ENCODE measurements at regions not wholly inside any gene's neighbourhood (a gene's known extent, or its start where the extent isn't known, plus 50 kb on each side); places are given as distances from the start of the nearest gene placed in this dataset.
A peak's percentile ranks its signal among the peaks of the same experiment; 100 is the strongest.

- DNase-seq (ENCODE audit: low read depth): no peak
Measured at GRCh38 chr1:29433830-29434229, 197.5 kb downstream of the PTPRU start.

GRCh38 chr1:29431138-29431537 lies 194.8 kb downstream of the PTPRU start:
- DNase-seq (ENCODE audit: low read depth): no peak

GRCh38 chr1:29429656-29430055 lies 193.3 kb downstream of the PTPRU start:
- DNase-seq (ENCODE audit: low read depth): no peak

GRCh38 chr1:29428997-29429396 lies 192.7 kb downstream of the PTPRU start:
- no peak for DNase-seq (ENCODE audit: low read depth)

GRCh38 chr1:29428280-29428615 lies 191.9 kb downstream of the PTPRU start:
- DNase-seq (ENCODE audit: low read depth): no peak

GRCh38 chr1:29427614-29428279 lies 191.4 kb downstream of the PTPRU start:
- DNase-seq (ENCODE audit: low read depth): no peak

- DNase-seq (ENCODE audit: low read depth): no peak
Measured at GRCh38 chr1:29426701-29427279, 190.5 kb downstream of the PTPRU start.

- DNase-seq (ENCODE audit: low read depth): no peak
Measured at GRCh38 chr1:29425631-29426030, 189.3 kb downstream of the PTPRU start.

GRCh38 chr1:29424266-29424665 lies 187.9 kb downstream of the PTPRU start:
- DNase-seq (ENCODE audit: low read depth): no peak

GRCh38 chr1:29420202-29420601 lies 183.9 kb downstream of the PTPRU start:
- DNase-seq (ENCODE audit: low read depth): peak; percentile 62

GRCh38 chr1:29417971-29418370 lies 181.6 kb downstream of the PTPRU start:
- DNase-seq (ENCODE audit: low read depth): no peak

GRCh38 chr1:29417147-29417858 lies 181.0 kb downstream of the PTPRU start:
- DNase-seq (ENCODE audit: low read depth): peak; percentile 42

- DNase-seq (ENCODE audit: low read depth): no peak
Measured at GRCh38 chr1:29416267-29417146, 180.2 kb downstream of the PTPRU start.

- no peak for DNase-seq (ENCODE audit: low read depth)
Measured at GRCh38 chr1:29415861-29416260, 179.5 kb downstream of the PTPRU start.

- peak; percentile 56 for DNase-seq (ENCODE audit: low read depth)
Measured at GRCh38 chr1:29415156-29415830, 179.0 kb downstream of the PTPRU start.

- DNase-seq (ENCODE audit: low read depth): no peak
Measured at GRCh38 chr1:29414086-29414485, 177.8 kb downstream of the PTPRU start.

GRCh38 chr1:29413661-29414060 lies 177.3 kb downstream of the PTPRU start:
- DNase-seq (ENCODE audit: low read depth): no peak

GRCh38 chr1:29412591-29412990 lies 176.3 kb downstream of the PTPRU start:
- DNase-seq (ENCODE audit: low read depth): no peak

GRCh38 chr1:29410476-29410875 lies 174.2 kb downstream of the PTPRU start:
- no peak for DNase-seq (ENCODE audit: low read depth)

- DNase-seq (ENCODE audit: low read depth): no peak
Measured at GRCh38 chr1:29409616-29410015, 173.3 kb downstream of the PTPRU start.

- no peak for DNase-seq (ENCODE audit: low read depth)
Measured at GRCh38 chr1:29408831-29409605, 172.7 kb downstream of the PTPRU start.

Data from LHCN-M2 (cell line).